ENCODE measurements at regions not wholly inside any gene's neighbourhood (a gene's known extent, or its start where the extent isn't known, plus 50 kb on each side); places are given as distances from the start of the nearest gene placed in this dataset.
A peak's percentile ranks its signal among the peaks of the same experiment; 100 is the strongest.
"Not testable (repeated sequence)": the region's sequence is repeated elsewhere in the genome, so short reads cannot be mapped to it uniquely, and the experiment has no call there.

DNA sequence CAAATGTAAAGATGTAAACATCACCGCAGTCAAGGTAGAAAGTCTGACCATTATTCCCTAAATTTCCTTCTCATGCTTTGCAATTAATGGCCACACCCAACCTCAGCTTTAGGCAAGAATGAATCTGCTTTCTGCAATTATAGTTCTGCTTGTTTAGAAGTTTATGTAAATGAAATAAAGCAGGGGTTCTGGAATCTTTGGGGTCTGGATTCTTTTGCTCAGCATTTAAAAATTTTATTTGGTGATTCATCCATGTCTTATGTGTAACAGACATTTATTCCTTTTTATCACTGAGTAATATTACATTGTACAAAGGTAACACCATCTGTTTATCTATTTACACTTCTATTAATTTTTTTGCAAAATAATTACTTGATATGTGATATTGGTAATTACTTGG, 613.6 kb downstream of the UTRN start:
- no peak for ATAC-seq
- Mint-ChIP-seq H3K36me3 (peaks cover 7 to 8% of the 10 kb centered on the region in 2 donors), H3K27ac (no peak overlapping the region)

GRCh38 chr6:144899161-144899560, 614.0 kb downstream of the UTRN start:
- Mint-ChIP-seq H3K27ac (no peak overlapping the region), H3K9me3 (peaks cover 12% of the 10 kb centered on the region in 2 donors), H3K36me3 (peaks cover 7 to 8% of the 10 kb centered on the region in 2 donors)
- no peak for ATAC-seq
- DNase-seq (ENCODE audit: low spot score in 2 of 2) = no peak

More for the DNA sequence above, 613.6 kb downstream of the UTRN start:
- DNase-seq (ENCODE audit: low spot score in 2 of 2) = no peak
- H3K9me3 Mint-ChIP-seq = peaks cover 10 to 12% of the 10 kb centered on the region in 2 donors

GRCh38 chr6:144901412-144901811, 616.3 kb downstream of the UTRN start:
- no peak for DNase-seq (ENCODE audit: low spot score in 2 of 2)
- no peak for ATAC-seq
- H3K36me3 Mint-ChIP-seq = peaks cover 7 to 8% of the 10 kb centered on the region in 2 donors
- H3K27ac Mint-ChIP-seq = no peak overlapping the region
- H3K9me3 Mint-ChIP-seq = peaks cover 12% of the 10 kb centered on the region in 2 donors

- Mint-ChIP-seq H3K9me3 (peaks cover 2 to 9% of the 10 kb centered on the region in 2 donors), H3K27ac (no peak overlapping the region), H3K36me3 (peaks cover 3 to 4% of the 10 kb centered on the region in 2 donors)
- no peak for ATAC-seq
- DNase-seq (ENCODE audit: low spot score in 2 of 2) = no peak
Observed at GRCh38 chr6:144908004-144908403, 622.9 kb downstream of the UTRN start.

- Mint-ChIP-seq H3K36me3 (no peaks in the 10 kb centered on the region), H3K9me3 (no peaks in the 10 kb centered on the region), H3K27ac (no peak overlapping the region)
- no peak for ATAC-seq
- no peak for DNase-seq (ENCODE audit: low spot score in 2 of 2)
Observed at GRCh38 chr6:144909753-144910285, 624.7 kb downstream of the UTRN start.

DNA sequence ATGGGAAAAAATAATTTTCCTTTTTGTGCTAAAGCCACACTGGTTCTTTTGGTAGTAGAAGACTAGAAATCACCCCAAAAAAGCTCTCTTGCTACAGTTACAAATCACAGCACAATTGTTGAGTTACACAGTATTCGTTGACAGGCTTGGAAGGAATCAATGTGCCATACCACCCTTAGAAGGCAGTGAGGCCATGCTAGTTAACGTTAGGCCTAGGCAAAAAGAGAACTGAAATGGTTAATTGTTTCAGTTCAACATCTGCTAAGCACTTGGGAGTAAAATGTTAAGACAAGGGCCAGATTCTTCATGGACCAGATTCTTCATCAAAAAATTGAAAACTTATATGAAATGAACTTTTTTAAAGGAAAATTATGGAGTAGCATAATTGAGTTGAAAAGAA, 626.2 kb downstream of the UTRN start:
- ATAC-seq (no peak), DNase-seq (ENCODE audit: low spot score in 2 of 2) (no peak)
- Mint-ChIP-seq H3K36me3 (no peaks in the 10 kb centered on the region), H3K9me3 (no peaks in the 10 kb centered on the region), H3K27ac (no peak overlapping the region)

DNA sequence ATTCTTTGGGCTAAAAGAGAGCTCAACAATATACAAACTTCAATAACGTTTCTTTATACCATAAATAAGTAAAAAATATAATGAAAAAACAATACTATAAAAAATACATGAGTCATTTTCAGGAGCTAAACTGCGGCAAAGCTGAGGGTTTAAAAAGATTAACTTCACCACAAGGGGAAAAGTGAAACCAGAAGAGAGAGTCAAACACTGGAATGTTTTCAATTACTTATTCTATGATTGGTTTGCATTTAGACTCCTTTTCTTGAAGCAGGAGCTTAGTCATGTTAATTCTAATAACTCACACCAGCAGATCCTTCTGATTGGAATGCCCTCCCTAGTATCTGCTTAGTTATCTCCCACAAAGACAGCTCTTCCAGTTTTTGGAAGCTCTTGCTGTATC, 627.3 kb downstream of the UTRN start:
- no peak for DNase-seq (ENCODE audit: low spot score in 2 of 2)
- no peak for ATAC-seq
- no peaks in the 10 kb centered on the region for H3K9me3 Mint-ChIP-seq
- no peaks in the 10 kb centered on the region for H3K36me3 Mint-ChIP-seq
- no peak overlapping the region for H3K27ac Mint-ChIP-seq

DNA sequence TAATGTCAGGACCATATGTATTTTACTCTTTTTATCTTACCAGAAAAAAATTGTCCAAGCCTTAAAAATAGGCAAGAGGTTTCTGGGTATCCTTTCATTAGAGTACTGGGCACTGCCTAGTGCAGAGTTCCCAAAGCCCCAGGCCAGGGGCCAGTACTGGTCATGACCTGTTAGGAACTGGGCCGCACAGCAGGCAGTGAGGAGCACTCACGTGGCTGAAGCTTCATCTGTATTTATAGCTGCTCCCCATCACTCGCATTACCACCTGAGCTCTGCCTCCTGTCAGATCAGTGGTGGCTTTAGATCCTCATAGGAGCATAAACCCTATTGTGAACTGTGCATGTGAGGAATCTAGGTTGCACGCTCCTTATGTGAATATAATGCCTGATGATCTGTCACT, 632.9 kb downstream of the UTRN start:
- Mint-ChIP-seq H3K36me3 (no peaks in the 10 kb centered on the region), H3K27ac (no peak overlapping the region), H3K9me3 (no peaks in the 10 kb centered on the region)
- no peak for DNase-seq (ENCODE audit: low spot score in 2 of 2)
- ATAC-seq = no peak

DNA sequence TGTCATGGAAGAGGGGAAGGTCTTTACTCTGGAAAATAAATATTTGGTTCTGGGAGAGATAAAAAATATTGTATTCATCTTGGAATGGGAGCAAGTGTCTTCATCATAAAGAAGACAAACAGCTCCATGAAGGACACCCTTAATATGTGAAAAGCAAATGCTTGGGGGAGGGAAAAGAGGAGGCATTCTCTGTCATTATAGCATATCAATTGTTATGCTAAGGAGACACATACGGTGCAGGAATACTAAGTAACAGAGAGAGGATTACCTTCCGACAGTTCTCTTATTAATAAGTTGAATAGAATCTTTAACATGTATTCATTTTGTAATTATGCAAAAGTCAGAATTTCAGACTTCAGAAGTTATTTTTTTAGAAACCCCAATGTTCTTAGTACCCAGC, 634.4 kb downstream of the UTRN start:
- DNase-seq (ENCODE audit: low spot score in 2 of 2) (no peak), ATAC-seq (no peak)
- no peaks in the 10 kb centered on the region for H3K36me3 Mint-ChIP-seq
- H3K9me3 Mint-ChIP-seq = no peaks in the 10 kb centered on the region
- no peak overlapping the region for H3K27ac Mint-ChIP-seq

DNA sequence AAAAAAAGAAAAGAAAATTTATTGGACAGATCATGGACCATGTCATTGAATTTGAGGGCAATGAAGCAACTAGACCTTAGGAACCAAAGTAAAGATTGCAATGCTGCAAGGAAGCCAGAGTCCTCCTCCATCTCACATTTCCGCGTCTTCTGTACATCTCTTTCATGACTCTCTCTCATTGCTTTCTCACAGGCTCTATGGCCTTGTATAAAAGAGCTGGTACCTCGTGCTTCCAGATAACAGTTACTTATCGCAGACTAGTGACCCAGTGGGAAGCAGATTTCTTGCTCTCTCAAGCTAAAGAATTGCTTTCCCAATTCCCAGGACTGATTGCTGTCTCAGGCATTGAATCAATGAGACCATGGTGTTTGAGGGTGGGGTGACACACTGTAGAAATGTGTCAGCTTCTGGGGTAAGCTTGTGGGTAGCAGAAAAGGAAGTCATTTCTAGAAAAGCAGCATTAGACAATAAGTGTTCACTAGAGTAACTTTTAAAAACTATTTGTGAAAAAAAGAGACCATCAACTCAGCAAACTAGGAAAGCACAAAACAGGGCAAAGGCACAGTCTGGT, 635.3 kb downstream of the UTRN start:
- Mint-ChIP-seq H3K36me3 (no peaks in the 10 kb centered on the region), H3K9me3 (no peaks in the 10 kb centered on the region), H3K27ac (no peak overlapping the region)
- DNase-seq (ENCODE audit: low spot score in 2 of 2) (no peak), ATAC-seq (peak in 1 of 2 donors; percentile 59)

- H3K27ac Mint-ChIP-seq = no peak overlapping the region
- DNase-seq (ENCODE audit: low spot score in 2 of 2) (no peak), ATAC-seq (no peak)
- H3K36me3 Mint-ChIP-seq = no peaks in the 10 kb centered on the region
- no peaks in the 10 kb centered on the region for H3K9me3 Mint-ChIP-seq
Observed at GRCh38 chr6:144921206-144921975, 636.3 kb downstream of the UTRN start.

GRCh38 chr6:144922120-144922722, 637.1 kb downstream of the UTRN start:
- DNase-seq (ENCODE audit: low spot score in 2 of 2) = no peak
- ATAC-seq = no peak
- H3K36me3 Mint-ChIP-seq = no peaks in the 10 kb centered on the region
- H3K27ac Mint-ChIP-seq = no peak overlapping the region
- no peaks in the 10 kb centered on the region for H3K9me3 Mint-ChIP-seq

DNA sequence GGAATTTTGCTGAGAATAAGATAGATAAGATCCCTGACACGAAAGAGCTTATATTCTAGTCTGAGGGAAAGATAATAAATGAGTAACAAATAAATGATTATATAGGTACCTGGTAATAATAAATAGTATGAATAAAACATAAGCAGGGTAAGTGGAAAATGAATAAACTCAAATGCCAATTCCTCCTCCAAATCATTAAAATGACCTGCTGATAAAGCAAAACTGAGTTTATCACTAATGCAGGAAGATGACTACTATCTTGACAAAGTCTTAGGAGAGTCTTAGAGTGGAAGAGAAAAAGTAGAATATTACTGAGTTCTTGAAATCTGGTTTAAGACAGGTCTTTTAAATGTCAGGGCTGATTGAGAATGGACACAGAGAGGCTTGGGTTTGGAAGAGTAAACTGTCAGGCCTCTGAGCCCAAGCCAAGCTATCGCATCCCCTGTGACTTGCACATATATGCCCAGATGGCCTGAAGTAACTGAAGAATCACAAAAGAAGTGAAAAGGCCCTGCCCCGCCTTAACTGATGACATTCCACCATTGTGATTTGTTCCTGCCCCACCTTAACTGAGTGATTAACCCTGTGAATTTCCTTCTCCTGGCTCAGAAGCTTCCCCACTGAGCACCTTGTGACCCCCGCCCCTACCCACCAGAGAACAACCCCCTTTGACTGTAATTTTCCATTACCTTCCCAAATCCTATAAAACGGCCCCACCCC, 637.8 kb downstream of the UTRN start:
- H3K9me3 Mint-ChIP-seq; DNase-seq (ENCODE audit: low spot score in 2 of 2); H3K36me3 Mint-ChIP-seq; H3K27ac Mint-ChIP-seq; ATAC-seq: not testable (repeated sequence)

DNA sequence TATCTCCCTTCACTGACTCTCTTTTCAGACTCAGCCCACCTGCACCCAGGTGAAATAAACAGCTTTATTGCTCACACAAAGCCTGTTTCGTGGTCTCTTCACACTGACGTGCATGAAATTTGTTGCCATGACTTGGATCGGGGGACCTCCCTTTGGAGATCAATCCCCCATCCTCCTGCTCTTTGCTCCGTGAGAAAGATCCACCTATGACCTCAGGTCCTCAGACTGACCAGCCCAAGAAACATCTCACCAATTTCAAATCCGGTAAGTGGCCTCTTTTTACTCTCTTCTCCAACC, 638.3 kb downstream of the UTRN start:
- H3K36me3 Mint-ChIP-seq; H3K27ac Mint-ChIP-seq; H3K9me3 Mint-ChIP-seq; DNase-seq (ENCODE audit: low spot score in 2 of 2); ATAC-seq: not testable (repeated sequence)

GRCh38 chr6:144928847-144929246, 643.7 kb downstream of the UTRN start:
- no peaks in the 10 kb centered on the region for H3K36me3 Mint-ChIP-seq
- H3K9me3 Mint-ChIP-seq = no peaks in the 10 kb centered on the region
- H3K27ac Mint-ChIP-seq = no peak overlapping the region
- DNase-seq (ENCODE audit: low spot score in 2 of 2) (no peak), ATAC-seq (no peak)

DNA sequence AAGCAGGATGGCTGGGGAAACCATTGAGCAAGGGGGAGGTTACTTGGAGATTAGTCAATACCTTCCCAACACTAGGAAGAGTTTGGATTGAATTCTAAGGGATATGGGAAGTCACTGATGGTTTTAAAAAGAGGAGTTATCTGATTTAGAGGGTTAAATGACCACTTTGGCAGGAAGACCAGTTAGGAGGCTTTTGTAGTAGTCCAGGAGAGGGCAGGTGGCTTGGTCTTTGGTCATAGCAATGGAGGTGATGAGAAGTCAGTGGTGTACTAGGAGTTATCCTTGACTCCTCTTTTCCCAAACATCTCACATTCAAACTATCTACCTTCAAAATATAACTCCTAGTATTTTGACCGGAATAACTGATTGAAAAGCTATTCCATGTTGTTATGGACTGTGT, 644.1 kb downstream of the UTRN start:
- no peaks in the 10 kb centered on the region for H3K36me3 Mint-ChIP-seq
- H3K9me3 Mint-ChIP-seq = peaks cover 0 to under 1% of the 10 kb centered on the region in 2 donors

More for the DNA sequence above, 644.1 kb downstream of the UTRN start:
- no peak for DNase-seq (ENCODE audit: low spot score in 2 of 2)
- no peak overlapping the region for H3K27ac Mint-ChIP-seq
- ATAC-seq = no peak

All from activated naive CD4-positive, alpha-beta T cell treated with anti-CD3 and anti-CD28 coated beads, Interleukin-2, amount 50 U/mL, for 72 hours (primary cell).